Activated naive CD4-positive, alpha-beta T cell treated with anti-CD3 and anti-CD28 coated beads for 36 hours (primary cell): ENCODE measurements at regions not wholly inside any gene's neighbourhood (a gene's known extent, or its start where the extent isn't known, plus 50 kb on each side); places are given as distances from the start of the nearest gene placed in this dataset.
"Not testable (repeated sequence)": the region's sequence is repeated elsewhere in the genome, so short reads cannot be mapped to it uniquely, and the experiment has no call there.

Experiments used
- CTCF ChIA-PET: fragments of 350-600 bp; sonication (Branson Sonifier 250); formaldehyde crosslinking; loops from one replicate; lab custom pipeline; 2021; ENCODE audit warnings: antibody characterized with exemption; lab: Charles Lee
- DNase-seq: peaks from one replicate; pipeline ENCODE4 v3.0.0-alpha.2; 2020
- H3K27ac Mint-ChIP-seq: one replicate; pipeline ENCODE4 v1.8.0; 2021; ENCODE audit warnings: mild to moderate bottlenecking, mixed read lengths
- H3K27me3 Mint-ChIP-seq: one replicate; pipeline ENCODE4 v1.8.0; 2021; ENCODE audit warnings: low read depth, mixed read lengths
- H3K36me3 Mint-ChIP-seq: one replicate; pipeline ENCODE4 v1.8.0; 2021; ENCODE audit warnings: low read depth, mixed read lengths
- H3K4me1 Mint-ChIP-seq: one replicate; pipeline ENCODE4 v1.8.0; 2021; ENCODE audit warnings: low read depth, mixed read lengths
- H3K4me3 Mint-ChIP-seq: one replicate; pipeline ENCODE4 v1.8.0; 2021; ENCODE audit warnings: mild to moderate bottlenecking, moderate library complexity, mixed read lengths
- H3K9me3 Mint-ChIP-seq: one replicate; pipeline ENCODE4 v1.8.0; 2021; ENCODE audit warnings: mixed read lengths
- intact Hi-C: fragments of 100-400 bp; cut with micrococcal nuclease; formaldehyde crosslinking; loops from one replicate; pipeline ENCODE4 v1.15.1; 2023

- no peak overlapping the region for H3K4me3 Mint-ChIP-seq
- no peaks in the 10 kb centered on the region for H3K36me3 Mint-ChIP-seq
- H3K27me3 Mint-ChIP-seq, result no peaks in the 10 kb centered on the region
- CTCF ChIA-PET, result no interaction called here
- intact Hi-C loops, result no loop called here
- no peaks in the 10 kb centered on the region for H3K4me1 Mint-ChIP-seq
- no peak overlapping the region for H3K27ac Mint-ChIP-seq
- DNase-seq, result no peak
- H3K9me3 Mint-ChIP-seq, result no peaks in the 10 kb centered on the region
These were observed 275.5 kb downstream of the PDCD6IP start for GRCh38 chr3:34073961-34074360.

GRCh38 chr3:34075975-34076374 is 277.5 kb downstream of the PDCD6IP start:
- Mint-ChIP-seq H3K4me3 (no peak overlapping the region), H3K27ac (no peak overlapping the region), H3K36me3 (no peaks in the 10 kb centered on the region), H3K9me3 (peaks cover 4% of the 10 kb centered on the region), H3K4me1 (no peaks in the 10 kb centered on the region), H3K27me3 (no peaks in the 10 kb centered on the region)
- intact Hi-C loops, result no loop called here
- CTCF ChIA-PET, result no interaction called here
- DNase-seq, result no peak

- intact Hi-C loops, result no loop called here
- DNase-seq, result no peak
- CTCF ChIA-PET, result no interaction called here
- no peak overlapping the region for H3K4me3 Mint-ChIP-seq
- no peaks in the 10 kb centered on the region for H3K36me3 Mint-ChIP-seq
- no peaks in the 10 kb centered on the region for H3K27me3 Mint-ChIP-seq
- H3K4me1 Mint-ChIP-seq, result no peaks in the 10 kb centered on the region
- H3K9me3 Mint-ChIP-seq, result peaks cover 5% of the 10 kb centered on the region
- no peak overlapping the region for H3K27ac Mint-ChIP-seq
These were observed 279.2 kb downstream of the PDCD6IP start for GRCh38 chr3:34077417-34078195.

GRCh38 chr3:34078418-34078817 is 280.0 kb downstream of the PDCD6IP start:
- CTCF ChIA-PET, result no interaction called here
- Mint-ChIP-seq H3K27me3 (no peaks in the 10 kb centered on the region), H3K36me3 (no peaks in the 10 kb centered on the region), H3K27ac (no peak overlapping the region), H3K9me3 (peaks cover 5% of the 10 kb centered on the region), H3K4me3 (no peak overlapping the region), H3K4me1 (no peaks in the 10 kb centered on the region)
- intact Hi-C loops, result no loop called here
- no peak for DNase-seq

- H3K27ac Mint-ChIP-seq, CTCF ChIA-PET, H3K27me3 Mint-ChIP-seq, intact Hi-C loops, H3K36me3 Mint-ChIP-seq, H3K4me1 Mint-ChIP-seq, DNase-seq, H3K9me3 Mint-ChIP-seq, H3K4me3 Mint-ChIP-seq: not testable (repeated sequence)
These were observed 281.4 kb downstream of the PDCD6IP start for GRCh38 chr3:34079849-34080248.

- DNase-seq, CTCF ChIA-PET, H3K4me1 Mint-ChIP-seq, H3K9me3 Mint-ChIP-seq, H3K36me3 Mint-ChIP-seq, H3K27me3 Mint-ChIP-seq, H3K27ac Mint-ChIP-seq, H3K4me3 Mint-ChIP-seq, intact Hi-C loops: not testable (repeated sequence)
These were observed 291.9 kb downstream of the PDCD6IP start for GRCh38 chr3:34090379-34090778.

GRCh38 chr3:34090876-34091275 is 292.4 kb downstream of the PDCD6IP start:
- peaks cover 3% of the 10 kb centered on the region for H3K9me3 Mint-ChIP-seq
- DNase-seq, result no peak
- H3K4me3 Mint-ChIP-seq, result no peak overlapping the region
- intact Hi-C loops, result no loop called here
- no peak overlapping the region for H3K27ac Mint-ChIP-seq
- CTCF ChIA-PET, result no interaction called here
- H3K4me1 Mint-ChIP-seq, result no peaks in the 10 kb centered on the region
- H3K27me3 Mint-ChIP-seq, result peaks cover 8% of the 10 kb centered on the region
- H3K36me3 Mint-ChIP-seq, result no peaks in the 10 kb centered on the region

GRCh38 chr3:34094280-34094679 is 295.9 kb downstream of the PDCD6IP start:
- H3K27me3 Mint-ChIP-seq, H3K9me3 Mint-ChIP-seq, CTCF ChIA-PET, intact Hi-C loops, H3K4me3 Mint-ChIP-seq, H3K36me3 Mint-ChIP-seq, DNase-seq, H3K4me1 Mint-ChIP-seq, H3K27ac Mint-ChIP-seq: not testable (repeated sequence)

GRCh38 chr3:34102288-34102687 is 303.9 kb downstream of the PDCD6IP start:
- H3K4me1 Mint-ChIP-seq, result no peaks in the 10 kb centered on the region
- H3K36me3 Mint-ChIP-seq, result no peaks in the 10 kb centered on the region
- H3K27ac Mint-ChIP-seq, result no peak overlapping the region
- peaks cover 11% of the 10 kb centered on the region for H3K9me3 Mint-ChIP-seq
- intact Hi-C loops, result no loop called here
- CTCF ChIA-PET, result no interaction called here
- H3K27me3 Mint-ChIP-seq, result peaks cover 4% of the 10 kb centered on the region
- H3K4me3 Mint-ChIP-seq, result no peak overlapping the region
- DNase-seq, result no peak

GRCh38 chr3:34106379-34106778 is 307.9 kb downstream of the PDCD6IP start:
- Mint-ChIP-seq H3K27me3 (peaks cover 4% of the 10 kb centered on the region), H3K36me3 (no peaks in the 10 kb centered on the region), H3K27ac (no peak overlapping the region), H3K4me1 (no peaks in the 10 kb centered on the region), H3K4me3 (no peak overlapping the region), H3K9me3 (no peaks in the 10 kb centered on the region)
- intact Hi-C loops, result loop anchor here (2.0 kb wide), 2 partner anchors 156 to 578 kb away; no protein-coding TSS in a partner anchor
- CTCF ChIA-PET, result interaction anchor here (0.7 to 1.4 kb wide), 3 partner anchors 154 to 578 kb away, joined by 3 to 6 read pairs (median 3); no protein-coding TSS in a partner anchor
- no peak for DNase-seq

- H3K27ac Mint-ChIP-seq, result no peak overlapping the region
- intact Hi-C loops, result loop anchor here (1.0 to 2.0 kb wide), 3 partner anchors 156 to 578 kb away; no protein-coding TSS in a partner anchor
- H3K27me3 Mint-ChIP-seq, result peaks cover 4% of the 10 kb centered on the region
- peak; percentile 57 for DNase-seq
- H3K36me3 Mint-ChIP-seq, result no peaks in the 10 kb centered on the region
- no peak overlapping the region for H3K4me3 Mint-ChIP-seq
- no peaks in the 10 kb centered on the region for H3K9me3 Mint-ChIP-seq
- CTCF ChIA-PET, result interaction anchor here (0.7 to 1.4 kb wide), 4 partner anchors 81 to 578 kb away, joined by 3 to 6 read pairs (median 3); no protein-coding TSS in a partner anchor
- H3K4me1 Mint-ChIP-seq, result no peaks in the 10 kb centered on the region
These were observed 308.4 kb downstream of the PDCD6IP start for GRCh38 chr3:34106879-34107278.

- Mint-ChIP-seq H3K36me3 (no peaks in the 10 kb centered on the region), H3K4me3 (no peak overlapping the region), H3K27me3 (peaks cover 4% of the 10 kb centered on the region), H3K9me3 (no peaks in the 10 kb centered on the region), H3K27ac (no peak overlapping the region), H3K4me1 (no peaks in the 10 kb centered on the region)
- intact Hi-C loops, result loop anchor here (1.0 to 2.0 kb wide), 3 partner anchors 155 to 577 kb away; no protein-coding TSS in a partner anchor
- CTCF ChIA-PET, result no interaction called here
- no peak for DNase-seq
These were observed 309.2 kb downstream of the PDCD6IP start for GRCh38 chr3:34107669-34108068.

GRCh38 chr3:34109021-34109420 is 310.6 kb downstream of the PDCD6IP start:
- no peaks in the 10 kb centered on the region for H3K36me3 Mint-ChIP-seq
- CTCF ChIA-PET, result interaction anchor here (0.7 kb wide), 1 partner anchor 65 kb away, joined by 4 read pairs; no protein-coding TSS in a partner anchor
- H3K4me1 Mint-ChIP-seq, result no peaks in the 10 kb centered on the region
- no peak overlapping the region for H3K4me3 Mint-ChIP-seq
- intact Hi-C loops, result no loop called here
- no peak for DNase-seq
- no peaks in the 10 kb centered on the region for H3K9me3 Mint-ChIP-seq
- H3K27me3 Mint-ChIP-seq, result peaks cover 4% of the 10 kb centered on the region
- H3K27ac Mint-ChIP-seq, result no peak overlapping the region
